Choroid plexus epithelial cell (primary cell): ENCODE measurements at regions not wholly inside any gene's neighbourhood (a gene's known extent, or its start where the extent isn't known, plus 50 kb on each side); places are given as distances from the start of the nearest gene placed in this dataset.

ENCODE experiments used
- DNase-seq: peaks from one replicate; pipeline ENCODE4 v3.0.0-alpha.2; 2010; ENCODE audit warnings: low read depth
- H3K4me3 ChIP-seq: 2 replicates; pipeline ENCODE4 v1.5.1; 2011; ENCODE audit warnings: low read depth, mild to moderate bottlenecking, control low read depth, low read length, moderate library complexity
- TF ChIP-seq, protein P1 (sequence below): conservative IDR thresholded peaks from 2 replicates; pipeline ENCODE4 v1.5.1; 2011; ENCODE audit warnings: low read depth, mild to moderate bottlenecking, control low read depth, inconsistent platforms, low read length, moderate library complexity

DNA sequence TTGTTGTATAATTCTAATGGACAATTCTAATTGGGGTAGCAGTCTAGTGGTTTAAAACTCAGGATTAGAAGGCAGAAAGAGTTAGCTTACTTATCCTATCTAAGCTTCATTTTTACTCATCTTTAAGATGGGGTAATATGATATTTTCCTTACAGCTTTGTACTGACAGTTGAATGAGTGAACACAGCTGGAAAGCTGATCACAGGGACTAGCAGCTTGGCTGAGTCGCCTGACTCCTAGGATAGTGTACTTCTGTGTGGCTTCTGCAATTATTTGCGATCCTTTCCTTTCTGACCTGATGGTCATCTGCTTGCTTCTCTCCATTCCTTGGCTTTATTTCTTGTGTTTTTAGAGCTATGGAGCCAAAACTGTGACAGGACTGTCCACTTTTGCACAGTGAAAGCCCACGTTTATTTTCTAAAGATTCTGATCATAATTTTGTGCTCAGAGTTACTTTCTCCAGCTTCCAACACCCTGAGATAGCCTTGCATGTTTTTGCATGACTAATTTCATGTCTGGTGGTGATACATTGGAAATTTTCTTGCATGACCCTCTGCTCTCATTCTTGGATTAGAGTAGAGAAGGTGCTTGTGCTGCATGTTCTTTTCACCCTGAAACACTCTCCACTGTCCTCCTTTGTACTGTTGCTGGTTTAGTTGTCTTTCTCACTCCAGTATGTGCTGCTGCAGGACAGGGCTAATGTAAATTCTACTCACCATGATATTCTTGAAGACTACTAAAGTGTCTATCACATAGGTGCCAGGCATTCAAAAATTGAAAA lies 377.0 kb upstream of the ATP2B1 start:
- DNase-seq: peak; percentile 73
- TF ChIP-seq, protein P1, sequence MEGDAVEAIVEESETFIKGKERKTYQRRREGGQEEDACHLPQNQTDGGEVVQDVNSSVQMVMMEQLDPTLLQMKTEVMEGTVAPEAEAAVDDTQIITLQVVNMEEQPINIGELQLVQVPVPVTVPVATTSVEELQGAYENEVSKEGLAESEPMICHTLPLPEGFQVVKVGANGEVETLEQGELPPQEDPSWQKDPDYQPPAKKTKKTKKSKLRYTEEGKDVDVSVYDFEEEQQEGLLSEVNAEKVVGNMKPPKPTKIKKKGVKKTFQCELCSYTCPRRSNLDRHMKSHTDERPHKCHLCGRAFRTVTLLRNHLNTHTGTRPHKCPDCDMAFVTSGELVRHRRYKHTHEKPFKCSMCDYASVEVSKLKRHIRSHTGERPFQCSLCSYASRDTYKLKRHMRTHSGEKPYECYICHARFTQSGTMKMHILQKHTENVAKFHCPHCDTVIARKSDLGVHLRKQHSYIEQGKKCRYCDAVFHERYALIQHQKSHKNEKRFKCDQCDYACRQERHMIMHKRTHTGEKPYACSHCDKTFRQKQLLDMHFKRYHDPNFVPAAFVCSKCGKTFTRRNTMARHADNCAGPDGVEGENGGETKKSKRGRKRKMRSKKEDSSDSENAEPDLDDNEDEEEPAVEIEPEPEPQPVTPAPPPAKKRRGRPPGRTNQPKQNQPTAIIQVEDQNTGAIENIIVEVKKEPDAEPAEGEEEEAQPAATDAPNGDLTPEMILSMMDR: no peak
- H3K4me3 ChIP-seq: no peak overlapping the region

DNA sequence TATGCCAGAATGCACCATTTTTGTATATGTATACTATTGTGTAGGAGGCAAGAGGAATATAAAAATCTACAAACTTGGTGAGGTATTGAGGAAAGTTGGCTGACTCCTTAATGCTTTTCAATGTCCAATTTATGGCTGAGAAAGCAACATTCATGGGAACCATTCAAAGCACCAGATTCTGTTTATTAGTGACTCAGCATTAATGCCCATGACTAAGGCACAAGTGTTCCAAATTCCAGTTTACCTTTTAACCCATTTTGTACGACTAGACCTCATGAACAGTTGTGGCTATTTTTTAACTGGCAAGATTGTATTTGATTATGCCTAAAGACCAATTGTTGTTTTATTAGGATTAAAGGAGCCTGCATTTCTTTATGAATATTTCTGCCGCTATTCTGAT lies 375.4 kb upstream of the ATP2B1 start:
- H3K4me3 ChIP-seq: no peak overlapping the region
- no peak for DNase-seq
- TF ChIP-seq, protein P1: no peak

DNA sequence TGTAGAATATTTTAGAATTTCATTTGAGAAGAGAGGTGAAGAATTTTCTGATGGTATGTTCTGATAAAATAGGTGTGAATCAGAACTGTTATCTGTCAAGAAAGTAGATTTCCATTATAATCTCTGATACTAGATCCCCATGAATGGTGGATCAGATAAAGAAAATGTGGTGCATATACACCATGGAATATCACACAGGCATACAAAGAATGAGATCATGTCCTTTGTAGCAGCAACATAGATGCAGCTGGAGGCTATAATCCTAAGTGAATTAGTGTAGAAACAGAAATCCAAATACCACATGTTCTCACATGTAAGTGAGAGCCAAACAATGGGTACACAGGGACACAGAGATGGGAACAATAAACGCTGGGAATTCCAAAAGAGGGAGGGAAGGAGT lies 372.0 kb upstream of the ATP2B1 start:
- H3K4me3 ChIP-seq: no peak overlapping the region
- DNase-seq: no peak
- TF ChIP-seq, protein P1: no peak

DNA sequence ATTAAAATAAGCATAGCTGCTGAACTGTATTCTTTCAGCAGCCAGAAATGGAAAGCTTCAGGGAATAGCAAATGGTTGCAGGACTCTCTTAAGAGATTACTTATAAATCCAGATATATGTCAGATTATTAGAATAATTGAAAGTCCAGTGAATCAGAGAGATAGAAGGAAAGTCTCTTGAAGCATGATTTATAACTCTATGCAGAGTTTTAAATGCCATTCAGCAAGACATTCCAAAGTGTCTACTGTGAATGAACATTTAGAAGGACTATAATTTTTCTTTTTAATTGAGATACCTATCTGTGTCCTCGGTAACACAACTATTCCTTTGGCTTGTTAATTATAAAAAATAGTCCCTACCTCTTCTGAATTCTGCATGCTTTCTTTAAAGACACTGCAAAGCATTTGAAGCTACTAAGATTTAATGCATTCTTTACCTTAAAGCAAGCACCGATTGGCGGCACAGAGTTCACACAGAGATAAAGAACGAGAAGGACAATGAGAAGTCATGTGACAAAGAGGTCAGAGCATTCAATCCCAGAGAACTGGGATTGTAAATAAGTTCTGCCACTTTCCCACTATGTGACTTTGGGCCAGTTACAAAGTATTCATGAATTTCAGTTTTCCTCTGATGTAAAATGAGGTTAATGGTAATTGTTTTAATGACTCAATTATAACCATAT lies 371.0 kb upstream of the ATP2B1 start:
- DNase-seq: no peak
- H3K4me3 ChIP-seq: no peak overlapping the region
- TF ChIP-seq, protein P1: no peak

DNA sequence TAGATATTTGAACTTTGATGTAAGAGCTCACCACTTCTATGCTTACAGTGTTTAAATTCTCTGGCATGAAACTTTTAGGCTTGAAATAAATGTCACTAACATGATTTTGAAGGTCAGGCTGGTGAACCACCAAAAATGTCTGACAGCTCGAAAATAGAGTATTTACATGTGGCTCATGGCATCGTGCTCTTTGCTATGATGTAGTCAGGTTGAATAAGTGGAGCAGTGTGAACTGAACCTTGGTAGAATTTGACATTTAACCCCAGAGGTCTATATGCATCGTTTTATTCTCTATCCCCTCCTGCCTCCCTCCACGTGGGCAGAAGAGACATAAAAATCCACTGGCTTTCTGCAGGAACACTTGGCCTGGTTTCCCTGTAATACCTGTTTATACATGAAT lies 369.7 kb upstream of the ATP2B1 start:
- TF ChIP-seq, protein P1: no peak
- H3K4me3 ChIP-seq: no peak overlapping the region
- DNase-seq: no peak

DNA sequence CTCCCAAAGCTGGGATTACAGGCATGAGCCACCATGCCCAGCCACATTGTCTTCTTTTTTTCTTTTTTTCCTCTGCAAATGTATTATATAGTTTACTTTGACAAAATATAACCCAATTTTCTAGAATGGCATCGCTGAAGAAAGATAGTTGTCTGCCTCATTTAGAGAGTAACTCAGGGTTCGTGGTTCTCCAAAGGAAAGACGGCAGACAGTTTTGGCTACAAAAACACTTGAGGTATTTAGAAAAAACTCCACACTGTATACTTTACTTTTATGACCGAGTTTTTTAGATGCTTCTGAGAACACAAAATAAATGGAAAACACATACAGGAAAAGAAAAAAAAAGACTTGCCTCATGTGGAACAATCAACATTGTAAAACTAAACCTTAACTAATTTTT lies 369.1 kb upstream of the ATP2B1 start:
- no peak for DNase-seq
- no peak overlapping the region for H3K4me3 ChIP-seq
- TF ChIP-seq, protein P1: no peak
